Caki2 (cell line): ENCODE measurements at regions not wholly inside any gene's neighbourhood (a gene's known extent, or its start where the extent isn't known, plus 50 kb on each side); places are given as distances from the start of the nearest gene placed in this dataset.
"Not testable (repeated sequence)": the region's sequence is repeated elsewhere in the genome, so short reads cannot be mapped to it uniquely, and the experiment has no call there.

ENCODE experiments used
- DNase-seq: peaks from one replicate; pipeline ENCODE4 v3.0.0-alpha.2; 2015; ENCODE audit warnings: low read depth
- in situ Hi-C: cut with HindIII; loops from 2 replicates; pipeline ENCODE4 v1.10.0; 2016; ENCODE audit warnings: low sequenced_read_pairs, low pct_unique_long_range_greater_than_20kb, mixed read lengths

- peak; percentile 39 for DNase-seq
- in situ Hi-C loops, result no loop called here
Measured at GRCh38 chr13:97878431-97879375, 74.8 kb upstream of the IPO5 start.

DNA sequence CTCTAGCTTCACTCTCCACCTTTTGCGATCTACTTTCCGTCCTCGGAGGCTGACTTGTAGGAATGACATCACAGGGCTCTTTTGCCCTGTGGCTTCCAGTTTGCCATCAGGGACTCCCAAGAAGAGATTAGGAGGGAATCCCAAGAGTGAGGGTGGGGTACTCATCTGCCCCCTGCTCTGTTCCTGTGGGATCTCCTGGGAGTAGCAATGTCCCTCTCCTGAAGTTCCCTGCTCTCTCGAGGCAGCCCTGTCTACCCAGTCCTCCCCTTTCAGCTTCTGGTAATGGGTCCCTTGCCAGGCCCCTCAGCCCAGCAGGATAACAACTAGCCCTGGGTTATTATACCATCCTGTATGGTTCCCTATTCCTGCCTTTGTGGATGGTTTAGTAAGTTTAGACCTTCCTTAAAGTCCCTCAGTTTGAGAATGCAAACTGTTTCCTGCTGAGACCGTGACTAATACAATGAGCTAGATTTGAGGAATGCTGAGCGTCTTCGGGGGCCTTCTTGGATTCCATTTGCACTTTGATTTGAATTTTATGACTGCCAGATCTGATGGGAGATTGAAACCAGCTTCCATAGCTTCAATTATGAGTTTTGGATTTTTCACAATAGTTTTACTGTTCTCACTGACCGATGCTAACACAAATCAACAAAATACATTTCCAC lies 73.7 kb upstream of the IPO5 start:
- in situ Hi-C loops, result no loop called here
- no peak for DNase-seq

DNA sequence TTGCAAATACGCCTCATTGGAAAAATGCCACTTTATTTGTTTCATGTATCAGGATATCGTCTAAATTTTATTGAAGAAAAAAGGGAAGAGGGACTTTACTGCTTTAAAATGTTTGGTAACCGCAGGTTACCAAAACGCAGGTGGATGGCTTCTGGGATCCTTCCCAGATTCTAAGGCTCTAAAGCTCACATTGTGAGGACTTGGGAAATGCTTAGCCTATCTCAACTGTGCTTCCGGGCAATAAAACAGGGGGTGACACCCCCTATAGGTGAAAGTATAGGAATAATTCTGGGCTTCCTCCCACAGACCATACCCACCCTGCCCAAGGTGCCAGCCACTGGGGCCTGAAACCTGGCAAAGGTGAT lies 73.2 kb upstream of the IPO5 start:
- DNase-seq, result no peak

DNA sequence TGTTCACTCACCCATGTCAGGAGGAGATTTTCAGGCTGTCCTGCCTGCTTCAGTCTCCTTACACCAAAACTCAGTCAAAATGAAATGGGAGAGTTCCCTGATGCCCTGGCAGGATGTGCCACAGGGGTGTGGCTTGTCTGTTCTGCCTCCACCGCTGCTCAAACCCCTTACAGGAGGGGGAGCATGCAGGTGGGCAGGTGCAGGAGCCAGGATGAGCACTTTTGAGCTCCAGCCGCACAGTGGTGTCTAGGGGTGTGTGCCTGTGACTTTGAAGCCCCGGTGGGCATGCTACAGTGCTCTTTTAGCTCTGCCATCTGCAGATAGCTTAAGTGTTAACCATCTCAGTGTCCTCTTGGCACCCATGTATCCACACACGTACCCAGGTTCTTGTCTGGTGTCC lies 71.9 kb upstream of the IPO5 start:
- DNase-seq, result no peak
- in situ Hi-C loops, result no loop called here

More for the DNA sequence above, 73.2 kb upstream of the IPO5 start:
- in situ Hi-C loops, result no loop called here

DNA sequence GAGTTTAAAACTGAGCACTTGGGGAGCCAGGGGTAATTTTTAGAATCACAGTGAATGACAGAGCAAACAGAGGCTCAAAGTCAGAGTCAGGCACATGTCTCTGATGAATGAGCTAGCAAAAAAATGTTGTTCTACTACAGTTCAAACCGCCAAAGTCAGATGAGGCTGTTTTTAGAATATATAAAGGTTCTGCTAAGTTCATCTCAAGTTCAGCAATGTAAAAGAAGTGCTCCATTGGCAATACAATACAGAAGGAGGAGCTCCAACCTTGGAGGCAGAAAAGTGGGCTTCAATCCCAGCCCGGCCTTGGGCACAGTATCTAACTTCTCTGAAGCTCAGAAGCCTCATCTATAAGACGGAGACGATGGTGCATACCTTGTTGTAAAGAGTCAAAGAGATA lies 70.1 kb upstream of the IPO5 start:
- DNase-seq, result no peak
- in situ Hi-C loops, result no loop called here

DNA sequence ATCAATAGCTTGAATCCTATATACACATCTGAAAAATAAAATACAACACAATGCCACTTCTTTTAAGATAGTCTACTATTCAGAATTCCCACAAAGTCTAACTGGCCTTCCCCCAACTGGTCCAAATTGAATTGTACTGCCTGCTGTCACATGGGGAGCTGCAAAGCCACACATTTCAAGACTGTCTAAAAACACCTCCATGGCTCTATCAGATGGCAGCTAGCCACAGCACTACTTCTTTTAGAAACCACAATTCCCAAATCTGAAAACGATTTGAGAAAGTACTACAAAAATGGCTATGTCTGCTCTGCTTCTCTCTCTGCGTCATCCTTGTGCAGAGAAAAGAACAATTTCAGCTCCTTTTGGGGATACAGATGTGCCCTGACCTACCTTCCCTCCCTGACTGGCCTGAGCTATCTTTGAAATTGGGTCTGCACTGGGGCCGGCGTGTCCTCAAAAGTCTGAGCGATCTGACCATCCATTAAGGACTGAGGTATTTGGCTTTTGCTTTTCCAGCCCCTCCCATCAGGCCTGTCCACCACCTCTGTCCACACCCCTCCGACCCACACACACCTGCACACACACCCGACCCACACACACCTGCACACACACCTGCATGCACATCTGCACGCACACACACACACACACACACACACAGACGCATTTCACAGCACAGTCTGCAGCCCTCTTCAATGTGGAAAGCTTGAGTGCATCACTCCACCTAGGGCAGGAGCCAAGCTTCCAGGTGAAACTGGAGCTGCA lies 68.6 kb upstream of the IPO5 start:
- DNase-seq, result no peak
- in situ Hi-C loops, result no loop called here

DNA sequence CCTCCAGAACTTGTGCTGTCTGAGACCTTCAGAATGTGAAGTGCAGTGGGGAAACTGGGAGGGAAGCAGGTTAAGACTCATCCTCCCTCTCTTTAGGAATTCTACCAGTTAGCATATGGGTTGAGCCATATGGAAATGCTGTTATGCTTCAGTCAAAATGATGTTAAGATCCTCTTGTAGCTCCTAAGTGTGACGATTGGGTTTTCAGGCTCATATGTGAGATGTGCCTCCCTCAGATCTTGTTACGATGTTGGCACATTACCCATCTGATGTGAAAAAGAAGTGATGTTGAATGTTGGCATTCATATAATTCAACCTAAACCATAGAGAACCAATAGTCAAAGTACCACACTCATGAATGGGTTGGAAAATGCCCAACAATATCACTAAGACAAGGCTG lies 67.8 kb upstream of the IPO5 start:
- in situ Hi-C loops, result no loop called here
- no peak for DNase-seq

DNA sequence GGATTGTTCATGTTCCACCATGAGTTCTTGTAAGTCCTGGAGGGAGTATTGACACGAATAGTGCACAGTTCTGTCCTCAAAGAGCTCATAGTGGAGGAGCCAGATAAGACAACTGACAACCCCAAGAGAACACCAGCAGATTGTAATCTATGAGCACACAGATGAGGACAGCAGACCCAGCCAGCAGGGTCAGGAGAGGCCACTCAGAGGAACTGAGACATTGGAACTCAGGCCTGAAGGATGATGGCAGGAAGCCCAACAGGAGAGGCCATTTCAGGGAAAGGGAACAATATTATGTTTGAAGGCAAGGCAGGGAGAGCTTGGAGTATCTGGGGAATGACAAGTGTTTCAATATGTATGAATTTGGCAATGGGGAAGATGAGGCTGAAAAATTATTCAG lies 63.7 kb upstream of the IPO5 start:
- DNase-seq, result no peak
- in situ Hi-C loops, result no loop called here

GRCh38 chr13:97890573-97890972 lies 62.9 kb upstream of the IPO5 start:
- in situ Hi-C loops, result no loop called here
- DNase-seq, result no peak

DNA sequence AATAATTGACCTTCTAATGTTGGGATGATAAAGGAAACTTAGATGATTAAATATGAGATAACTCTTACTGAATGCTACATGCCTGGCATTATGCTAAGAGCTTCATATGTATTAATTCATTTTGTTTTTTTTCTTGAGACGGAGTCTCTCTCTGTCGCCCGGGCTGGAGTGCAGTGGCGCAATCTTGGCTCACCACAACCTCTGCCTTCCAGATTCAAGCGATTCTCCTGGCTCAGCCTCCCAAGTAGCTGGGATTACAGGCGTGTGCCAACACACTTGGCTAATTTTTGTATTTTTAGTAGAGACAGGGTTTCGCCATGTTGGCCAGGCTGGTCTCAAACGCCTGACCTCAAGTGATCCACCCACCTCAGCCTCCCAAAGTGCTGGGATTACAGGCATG lies 61.5 kb upstream of the IPO5 start:
- in situ Hi-C loops, DNase-seq: not testable (repeated sequence)

DNA sequence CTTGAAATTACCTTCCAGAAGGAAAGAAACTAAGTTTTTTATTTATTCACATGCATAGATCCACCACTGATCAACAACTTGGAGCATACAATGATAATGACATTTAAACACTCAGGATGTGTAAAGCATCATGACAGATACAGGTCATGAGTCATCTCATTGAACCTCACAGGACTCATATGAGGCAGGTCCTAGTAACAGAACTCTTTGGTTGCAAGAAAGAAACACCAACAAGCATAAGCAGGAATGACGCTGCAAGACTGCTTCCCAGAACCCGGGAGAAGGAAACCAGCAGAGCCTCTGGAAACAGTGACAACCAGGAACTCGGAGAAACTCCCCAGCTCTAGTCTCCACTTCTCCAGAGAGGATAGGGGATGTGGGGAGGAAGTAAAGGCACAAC lies 60.8 kb upstream of the IPO5 start:
- in situ Hi-C loops, result no loop called here
- DNase-seq, result no peak

DNA sequence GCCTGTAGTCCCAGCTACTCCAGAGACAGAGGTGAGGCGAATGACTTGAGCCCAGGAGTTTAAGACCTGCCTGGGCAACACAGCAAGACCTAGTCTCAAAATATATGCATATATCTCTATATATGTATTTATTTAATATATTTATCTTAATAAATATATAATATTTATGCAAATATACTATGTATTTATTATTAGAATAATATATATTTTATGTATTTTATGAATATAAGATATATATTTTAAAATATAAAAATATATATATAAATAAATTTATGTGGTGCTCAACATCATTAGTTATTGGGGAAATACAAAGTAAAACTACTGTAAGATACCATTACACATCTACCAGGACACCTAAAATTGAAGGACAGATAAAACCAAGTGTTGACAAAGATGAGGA lies 58.1 kb upstream of the IPO5 start:
- no peak for DNase-seq
- in situ Hi-C loops, result no loop called here

DNA sequence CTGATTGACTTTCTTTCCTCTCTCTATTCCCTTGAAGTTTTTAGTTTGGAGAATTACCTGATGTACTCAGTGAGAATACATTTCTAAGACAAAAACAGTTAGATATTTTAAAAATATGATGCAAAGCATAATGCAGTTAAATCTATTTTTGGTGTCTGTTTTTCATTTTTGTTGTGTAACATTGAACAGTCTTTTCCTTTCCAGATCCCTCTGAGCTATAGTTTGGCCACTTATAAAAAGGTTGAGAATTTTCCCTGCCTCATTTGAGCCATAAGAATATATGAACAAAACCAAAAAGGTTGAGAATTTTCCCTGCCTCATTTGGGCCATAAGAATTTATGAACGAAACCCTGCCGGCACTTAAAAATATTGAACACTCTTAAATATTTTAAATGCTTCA lies 57.0 kb upstream of the IPO5 start:
- DNase-seq, result no peak
- in situ Hi-C loops, result no loop called here

DNA sequence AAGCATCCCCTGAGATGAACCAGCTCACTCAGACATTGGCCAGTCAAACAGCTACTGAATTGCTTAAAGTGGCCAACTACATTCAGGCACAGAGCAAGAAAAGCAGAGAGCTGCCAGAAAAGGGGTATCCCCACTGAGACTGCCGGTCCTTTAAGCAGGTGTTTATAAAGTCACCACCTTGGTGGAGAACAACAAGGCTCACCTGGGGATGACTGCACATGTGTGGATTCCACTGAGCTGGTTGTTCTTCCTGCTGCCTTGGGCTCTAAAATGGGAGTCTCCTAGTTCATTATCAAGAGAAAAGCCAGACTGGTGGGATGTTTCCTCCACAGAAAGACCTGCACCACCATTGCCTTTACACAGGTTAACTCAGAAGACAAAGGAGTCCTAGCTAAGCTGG lies 51.8 kb upstream of the IPO5 start:
- DNase-seq, result no peak
- in situ Hi-C loops, result no loop called here
